Endodermal cell (in vitro differentiated cells): ENCODE measurements at regions not wholly inside any gene's neighbourhood (a gene's known extent, or its start where the extent isn't known, plus 50 kb on each side); places are given as distances from the start of the nearest gene placed in this dataset.

Experiments
- DNase-seq: peaks from one replicate; pipeline ENCODE4 v3.0.0-alpha.2; 2017
- H3K27ac ChIP-seq: 2 replicates; pipeline ENCODE4 v1.5.1; 2013; ENCODE audit warnings: mild to moderate bottlenecking, low read depth, low read length, moderate library complexity
- H3K27me3 ChIP-seq: 2 replicates; pipeline ENCODE4 v1.6.1; 2013; ENCODE audit warnings: mild to moderate bottlenecking, low read length, moderate library complexity; ENCODE audit not compliant: insufficient read depth, control insufficient read depth, poor library complexity, severe bottlenecking
- H3K36me3 ChIP-seq: 2 replicates; pipeline ENCODE4 v1.7.0; 2013; ENCODE audit warnings: mild to moderate bottlenecking, low read length, moderate library complexity; ENCODE audit not compliant: control insufficient read depth, insufficient read depth
- H3K4me1 ChIP-seq: one replicate; pipeline ENCODE4 v1.7.0; 2013; ENCODE audit warnings: low read length; ENCODE audit not compliant: control insufficient read depth, insufficient read depth
- H3K4me3 ChIP-seq: 2 replicates; pipeline ENCODE4 v1.5.1; 2013; ENCODE audit warnings: mild to moderate bottlenecking, low read length, moderate library complexity
- H3K9ac ChIP-seq: 2 replicates; pipeline ENCODE4 v1.6.1; 2013; ENCODE audit warnings: mild to moderate bottlenecking, low read length, moderate library complexity; ENCODE audit not compliant: poor library complexity, severe bottlenecking; ENCODE audit errors: extremely low read depth
- H3K9me3 ChIP-seq: 2 replicates; pipeline ENCODE4 v1.6.1; 2013; ENCODE audit warnings: mild to moderate bottlenecking, low read length, moderate library complexity; ENCODE audit not compliant: control insufficient read depth
- H3K27ac Mint-ChIP-seq: 2 replicates; pipeline ENCODE4 v1.8.0; 2020; ENCODE audit warnings: mixed read lengths
- H3K27me3 Mint-ChIP-seq: 2 replicates; pipeline ENCODE4 v1.8.0; 2021; ENCODE audit warnings: mild to moderate bottlenecking, mixed read lengths; ENCODE audit not compliant: insufficient read depth
- H3K36me3 Mint-ChIP-seq: 2 replicates; pipeline ENCODE4 v1.8.0; 2020; ENCODE audit warnings: low read depth, mixed read lengths
- H3K4me1 Mint-ChIP-seq: 2 replicates; pipeline ENCODE4 v1.8.0; 2020; ENCODE audit warnings: mixed read lengths
- H3K4me3 Mint-ChIP-seq: 2 replicates; pipeline ENCODE4 v1.8.0; 2020; ENCODE audit warnings: mild to moderate bottlenecking, moderate library complexity, mixed read lengths
- H3K9me3 Mint-ChIP-seq: 2 replicates; pipeline ENCODE4 v1.8.0; 2020; ENCODE audit warnings: mild to moderate bottlenecking, mixed read lengths
- WGBS, 2 experiments: methylation state at CpG; one replicate each; pipeline versions ENCODE4 v1.1.5 to v1.1.7; 2013; ENCODE audit warnings: missing lambda C conversion rate in 2 of 2, mixed read lengths in 1 of 2; ENCODE audit not compliant: insufficient coverage in 1 of 2, insufficient read length in 1 of 2; 5-methylcytosine and 5-hydroxymethylcytosine counted together
- TF ChIP-seq, protein P1 (sequence below): fragments of 200-600 bp; sonication (generic); conservative IDR thresholded peaks from 2 replicates; pipeline ENCODE4 v1.5.0; 2021; ENCODE audit warnings: antibody characterized with exemption, mild to moderate bottlenecking

GRCh38 chr6:115071962-115072361 is 729.1 kb upstream of the HS3ST5 start:
- H3K27ac ChIP-seq = no peak overlapping the region
- Mint-ChIP-seq H3K27me3 (no peaks in the 10 kb centered on the region), H3K36me3 (peaks cover 5% of the 10 kb centered on the region), H3K4me1 (peaks cover 6% of the 10 kb centered on the region), H3K9me3 (peaks cover 11% of the 10 kb centered on the region), H3K4me3 (no peak overlapping the region), H3K27ac (no peak overlapping the region)
- no peaks in the 10 kb centered on the region for H3K27me3 ChIP-seq
- WGBS, 2 experiments = 95% methylated on average over 1 of the region's 1 CpG; no CpG with 5 or more reads in 1 of the 2 experiments
- no peaks in the 10 kb centered on the region for H3K4me1 ChIP-seq
- H3K4me3 ChIP-seq = no peak overlapping the region
- no peak for DNase-seq
- TF ChIP-seq, protein P1, sequence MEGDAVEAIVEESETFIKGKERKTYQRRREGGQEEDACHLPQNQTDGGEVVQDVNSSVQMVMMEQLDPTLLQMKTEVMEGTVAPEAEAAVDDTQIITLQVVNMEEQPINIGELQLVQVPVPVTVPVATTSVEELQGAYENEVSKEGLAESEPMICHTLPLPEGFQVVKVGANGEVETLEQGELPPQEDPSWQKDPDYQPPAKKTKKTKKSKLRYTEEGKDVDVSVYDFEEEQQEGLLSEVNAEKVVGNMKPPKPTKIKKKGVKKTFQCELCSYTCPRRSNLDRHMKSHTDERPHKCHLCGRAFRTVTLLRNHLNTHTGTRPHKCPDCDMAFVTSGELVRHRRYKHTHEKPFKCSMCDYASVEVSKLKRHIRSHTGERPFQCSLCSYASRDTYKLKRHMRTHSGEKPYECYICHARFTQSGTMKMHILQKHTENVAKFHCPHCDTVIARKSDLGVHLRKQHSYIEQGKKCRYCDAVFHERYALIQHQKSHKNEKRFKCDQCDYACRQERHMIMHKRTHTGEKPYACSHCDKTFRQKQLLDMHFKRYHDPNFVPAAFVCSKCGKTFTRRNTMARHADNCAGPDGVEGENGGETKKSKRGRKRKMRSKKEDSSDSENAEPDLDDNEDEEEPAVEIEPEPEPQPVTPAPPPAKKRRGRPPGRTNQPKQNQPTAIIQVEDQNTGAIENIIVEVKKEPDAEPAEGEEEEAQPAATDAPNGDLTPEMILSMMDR = no peak
- H3K9ac ChIP-seq = no peak overlapping the region
- H3K9me3 ChIP-seq = peaks cover 20% of the 10 kb centered on the region
- H3K36me3 ChIP-seq = no peaks in the 10 kb centered on the region

- H3K36me3 Mint-ChIP-seq = peaks cover 5% of the 10 kb centered on the region
- Histone ChIP-seq H3K27me3 (no peaks in the 10 kb centered on the region), H3K4me1 (no peaks in the 10 kb centered on the region), H3K4me3 (no peak overlapping the region), H3K36me3 (no peaks in the 10 kb centered on the region), H3K9me3 (peaks cover 20% of the 10 kb centered on the region), H3K9ac (no peak overlapping the region), H3K27ac (no peak overlapping the region)
- no peak overlapping the region for H3K27ac Mint-ChIP-seq
- H3K4me1 Mint-ChIP-seq = peaks cover 14% of the 10 kb centered on the region
- H3K27me3 Mint-ChIP-seq = no peaks in the 10 kb centered on the region
- DNase-seq = no peak
- 77 to 85% methylated on average over 3 to 6 of the region's 6 CpGs for WGBS, 2 experiments
- H3K9me3 Mint-ChIP-seq = peaks cover 11% of the 10 kb centered on the region
- no peak overlapping the region for H3K4me3 Mint-ChIP-seq
- TF ChIP-seq, protein P1 = no peak
These were observed 725.0 kb upstream of the HS3ST5 start for GRCh38 chr6:115067690-115068447.

DNA sequence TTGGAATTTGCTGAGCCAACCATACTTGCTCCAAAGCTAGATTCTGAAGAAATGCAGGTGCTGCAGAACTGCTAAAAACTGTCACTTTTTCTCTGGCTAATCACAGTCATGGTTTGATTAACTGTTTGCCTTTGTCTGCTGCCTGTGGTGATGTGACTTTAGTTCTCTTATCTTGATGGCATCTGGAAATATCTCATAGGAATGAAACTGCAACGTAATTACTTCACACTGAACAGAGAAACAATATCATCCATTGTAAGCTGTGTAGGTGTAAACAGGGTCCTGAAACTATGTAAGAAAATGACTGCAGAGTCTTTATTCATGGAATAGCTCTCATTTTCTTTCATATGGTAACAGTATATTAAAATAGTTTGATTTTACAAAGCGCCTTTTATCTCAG is 721.9 kb upstream of the HS3ST5 start:
- no peak for DNase-seq
- H3K9me3 Mint-ChIP-seq = no peaks in the 10 kb centered on the region
- 80% methylated on average over 1 of the region's 2 CpGs; no CpG with 5 or more reads in 1 of the 2 experiments for WGBS, 2 experiments
- no peak overlapping the region for H3K27ac Mint-ChIP-seq
- Histone ChIP-seq H3K36me3 (no peaks in the 10 kb centered on the region), H3K4me1 (no peaks in the 10 kb centered on the region), H3K4me3 (no peak overlapping the region), H3K27ac (no peak overlapping the region), H3K27me3 (no peaks in the 10 kb centered on the region), H3K9me3 (no peaks in the 10 kb centered on the region), H3K9ac (no peak overlapping the region)
- no peak overlapping the region for H3K4me3 Mint-ChIP-seq
- no peaks in the 10 kb centered on the region for H3K36me3 Mint-ChIP-seq
- H3K27me3 Mint-ChIP-seq = no peaks in the 10 kb centered on the region
- peaks cover 14% of the 10 kb centered on the region for H3K4me1 Mint-ChIP-seq
- TF ChIP-seq, protein P1 = no peak
